GM18870 (cell line): ENCODE measurements at regions not wholly inside any gene's neighbourhood (a gene's known extent, or its start where the extent isn't known, plus 50 kb on each side); places are given as distances from the start of the nearest gene placed in this dataset.
"Not testable (repeated sequence)": the region's sequence is repeated elsewhere in the genome, so short reads cannot be mapped to it uniquely, and the experiment has no call there.

Experiments used
- ATAC-seq: cut with Tn5 transposase; IDR thresholded peaks from one replicate; pipeline ENCODE4 v1.9.1; 2021; ENCODE audit warnings: moderate library complexity; ENCODE audit not compliant: unreplicated experiment

DNA sequence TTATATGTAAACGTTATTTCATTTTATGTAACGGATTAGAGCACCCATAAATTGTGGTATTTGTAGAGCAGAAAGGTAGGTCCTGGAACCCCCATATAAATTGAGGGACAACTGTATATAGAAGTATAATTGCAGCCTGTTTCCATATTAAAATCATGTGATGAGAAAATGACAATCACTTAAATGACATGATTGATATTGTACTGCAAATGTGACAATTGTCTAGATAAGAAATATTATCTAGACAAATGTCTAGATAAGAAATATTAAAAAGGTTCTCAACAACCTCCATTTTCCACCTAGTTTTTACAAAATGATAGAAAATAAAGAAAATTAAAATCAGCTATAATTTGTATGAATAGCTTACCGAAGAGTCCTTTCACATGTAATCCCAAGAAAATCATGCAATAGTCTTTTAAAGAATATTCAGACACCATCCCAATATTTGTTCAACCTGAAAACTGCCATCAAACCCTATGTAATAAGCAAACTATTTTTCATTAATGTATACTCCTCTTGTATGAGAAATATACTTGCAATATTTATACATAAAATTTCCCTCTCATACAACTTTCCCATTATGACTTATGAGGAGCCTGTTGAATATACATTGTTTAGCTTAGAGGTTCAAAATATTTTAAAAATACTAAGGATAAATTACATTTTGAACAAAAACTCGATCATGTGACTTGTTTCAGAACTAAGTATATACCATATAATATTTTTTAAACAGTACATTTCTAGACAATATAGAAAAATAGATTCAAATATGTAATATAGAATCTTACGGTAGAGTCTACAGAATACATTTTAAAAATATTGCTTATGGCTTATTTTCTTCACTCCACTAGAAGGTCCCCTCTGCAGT is 153.2 kb downstream of the CRPPA start:
- no peak for ATAC-seq

DNA sequence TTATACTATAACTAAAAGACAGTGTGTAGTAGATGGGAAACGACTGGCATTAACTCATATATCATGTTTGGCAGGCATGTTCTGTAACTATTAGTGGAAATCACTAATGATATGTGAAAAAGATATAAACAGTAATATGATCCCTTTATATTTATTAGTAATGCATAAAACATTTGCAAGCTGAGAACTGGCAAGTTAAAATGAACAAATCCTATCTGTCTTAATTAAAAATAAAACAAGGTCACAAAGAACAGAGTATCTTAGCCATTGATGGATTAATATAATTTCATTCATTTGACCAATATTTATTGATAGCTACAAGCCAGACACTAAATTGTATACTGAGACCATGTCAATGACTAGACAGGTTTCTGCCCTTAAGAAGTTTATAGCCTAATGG is 154.5 kb downstream of the CRPPA start:
- ATAC-seq = no peak

DNA sequence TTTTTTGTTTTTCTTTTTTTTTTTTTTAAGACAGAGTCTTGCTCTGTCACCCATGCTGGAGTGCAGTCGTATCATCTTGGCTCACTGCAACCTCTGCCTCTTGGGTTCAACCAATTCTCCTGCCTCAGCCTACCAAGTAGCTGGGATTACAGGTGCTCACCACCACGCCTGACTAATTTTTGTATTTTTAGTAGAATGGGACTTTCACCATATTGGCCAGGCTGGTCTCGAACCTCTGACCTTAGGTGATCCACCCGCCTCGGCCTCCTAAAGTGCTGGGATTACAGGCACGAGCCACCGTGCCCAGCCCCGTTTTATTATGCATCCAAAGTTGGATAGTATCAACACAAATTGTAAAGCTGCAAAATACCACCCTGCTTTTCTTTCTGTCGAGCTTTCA is 154.9 kb downstream of the CRPPA start:
- not testable (repeated sequence) for ATAC-seq

DNA sequence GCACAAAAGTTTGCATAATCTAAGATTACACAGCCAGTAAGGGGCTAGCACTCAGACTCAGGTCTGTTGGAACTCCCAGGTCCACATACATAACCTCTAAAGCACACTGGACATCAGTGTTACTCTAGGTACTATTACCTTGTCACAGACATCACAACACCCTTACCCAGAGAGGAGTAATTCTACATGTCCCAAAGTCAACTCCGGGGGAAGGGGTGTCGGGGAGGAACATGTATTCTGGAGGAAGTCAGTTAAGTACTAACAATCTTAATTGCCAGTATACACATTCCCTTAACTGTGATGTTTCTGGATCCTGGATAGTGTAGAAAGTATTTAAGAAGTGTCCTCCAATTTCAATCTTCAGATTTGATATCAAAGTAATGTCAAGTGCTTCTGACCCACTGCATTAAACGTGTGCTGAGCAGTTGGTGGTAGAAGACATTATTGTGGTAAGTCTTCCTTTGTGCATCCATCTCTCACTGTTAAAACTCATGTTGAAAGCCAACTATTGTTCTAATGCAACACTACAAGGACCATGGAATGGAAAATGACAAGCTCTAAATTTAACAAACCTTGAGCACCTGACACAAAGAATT is 155.4 kb downstream of the CRPPA start:
- ATAC-seq = no peak

DNA sequence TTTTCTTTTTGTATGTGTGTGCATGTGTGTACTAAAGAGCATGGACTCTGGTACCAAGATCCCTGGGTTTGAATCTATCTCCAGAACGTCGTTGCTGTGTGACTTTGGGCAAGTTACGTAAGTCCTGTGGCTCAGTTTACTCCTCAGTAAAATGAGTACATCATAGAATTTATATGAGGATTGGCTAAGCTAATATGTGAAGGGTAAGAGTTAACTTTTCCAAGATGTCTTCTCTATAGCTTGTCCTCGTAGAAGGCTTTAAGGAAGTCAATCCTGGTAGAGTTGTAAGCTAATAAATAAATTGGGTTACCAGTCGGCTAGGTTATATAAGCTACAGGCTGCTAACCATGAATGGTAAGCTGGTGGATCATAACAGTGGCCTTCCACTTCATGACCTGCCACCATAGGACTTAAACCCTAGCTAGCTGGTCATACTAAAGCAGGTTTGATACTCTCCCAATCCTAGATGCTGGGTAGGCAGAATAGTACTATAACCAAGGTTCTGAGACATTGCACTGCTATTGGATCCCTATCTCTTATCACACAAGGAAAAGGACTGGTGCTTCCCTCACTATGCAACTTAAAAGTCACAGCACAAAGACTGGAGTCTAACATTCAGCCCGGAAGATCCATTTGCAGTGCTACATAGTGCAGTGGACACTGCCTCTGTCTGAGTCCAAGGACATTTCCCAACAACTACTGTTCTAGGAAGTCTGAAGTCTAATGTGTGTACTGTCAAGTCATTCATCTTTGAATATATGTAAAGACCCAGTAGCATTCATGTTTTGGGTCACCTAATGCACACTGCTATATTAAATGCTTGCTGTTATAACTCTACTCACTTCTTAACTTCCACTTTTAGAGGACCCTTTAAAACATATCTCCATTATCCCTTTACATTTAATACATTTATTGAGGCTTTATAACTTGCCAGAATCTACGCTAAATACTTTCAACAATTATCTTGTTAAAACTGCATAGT is 156.2 kb downstream of the CRPPA start:
- ATAC-seq = no peak

DNA sequence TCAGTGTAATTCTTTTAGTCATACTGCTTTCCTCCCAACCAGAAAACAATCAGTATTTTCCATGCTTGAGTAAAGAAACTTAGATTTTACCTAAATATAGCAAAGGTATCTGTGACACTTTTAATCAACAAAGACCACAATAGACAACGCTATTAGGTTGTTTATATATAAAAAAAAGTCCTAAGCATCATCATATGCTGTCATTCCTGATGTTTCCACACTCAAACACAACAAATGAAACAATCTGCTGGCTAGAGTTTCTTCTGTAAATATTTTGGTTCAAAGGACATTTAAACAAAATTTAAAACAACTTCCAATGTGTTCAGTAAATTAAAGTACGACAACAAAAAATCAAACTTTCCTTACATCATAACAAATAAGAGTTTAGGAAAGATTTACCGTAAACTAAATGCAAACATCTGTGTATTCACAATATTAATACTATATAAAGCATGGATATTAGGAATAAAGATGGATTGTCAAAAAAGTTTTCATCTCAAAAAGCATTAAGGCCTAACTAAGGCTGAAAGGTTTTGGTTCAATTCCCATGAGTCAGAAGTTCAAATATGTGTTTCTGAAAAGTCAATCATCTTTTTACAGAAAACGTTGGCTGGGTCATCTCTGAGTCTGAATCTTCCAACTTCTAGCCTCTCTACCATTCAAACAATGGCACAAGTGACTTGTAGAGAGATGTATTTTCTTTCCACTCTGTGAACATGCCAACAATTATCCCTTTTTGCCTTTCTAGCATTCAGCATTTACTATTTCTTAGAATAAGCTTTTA is 157.1 kb downstream of the CRPPA start:
- ATAC-seq = no peak

DNA sequence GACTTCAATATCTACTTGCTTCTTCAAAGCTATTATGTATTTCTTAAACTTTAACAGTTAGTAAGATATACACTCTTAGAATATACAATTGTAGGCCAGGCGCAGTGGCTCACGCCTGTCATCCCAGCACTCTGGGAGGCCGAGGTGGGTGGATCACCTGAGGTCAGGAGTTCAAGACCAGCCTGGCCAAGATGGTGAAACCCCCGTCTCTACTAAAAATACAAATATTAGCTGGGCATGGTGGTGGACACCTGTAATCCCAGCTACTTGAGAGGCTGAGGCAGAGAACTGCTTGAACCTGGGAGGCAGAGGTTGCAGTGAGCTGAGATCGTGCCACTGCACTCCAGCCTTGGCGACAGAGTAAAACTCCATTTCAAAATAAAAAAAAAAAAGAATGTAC is 158.0 kb downstream of the CRPPA start:
- not testable (repeated sequence) for ATAC-seq

DNA sequence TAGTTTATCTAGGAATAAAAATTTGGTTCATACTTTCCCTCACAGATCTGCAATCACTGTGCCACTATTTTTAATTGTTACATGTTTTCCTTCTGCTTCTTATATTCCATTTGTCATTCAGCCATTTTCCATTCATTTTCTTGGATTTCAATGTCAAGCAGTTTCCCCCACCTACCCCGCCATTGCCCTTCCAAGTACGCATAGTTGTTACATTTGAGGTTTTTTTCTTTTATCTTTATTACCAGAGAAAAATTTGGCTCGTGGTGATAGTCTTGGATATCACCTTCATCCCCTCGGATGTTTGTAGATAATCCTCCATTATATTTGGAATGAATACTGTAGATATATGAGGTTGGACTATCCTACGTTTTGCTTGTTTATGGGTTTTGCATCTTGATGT is 159.7 kb downstream of the CRPPA start:
- ATAC-seq = no peak

DNA sequence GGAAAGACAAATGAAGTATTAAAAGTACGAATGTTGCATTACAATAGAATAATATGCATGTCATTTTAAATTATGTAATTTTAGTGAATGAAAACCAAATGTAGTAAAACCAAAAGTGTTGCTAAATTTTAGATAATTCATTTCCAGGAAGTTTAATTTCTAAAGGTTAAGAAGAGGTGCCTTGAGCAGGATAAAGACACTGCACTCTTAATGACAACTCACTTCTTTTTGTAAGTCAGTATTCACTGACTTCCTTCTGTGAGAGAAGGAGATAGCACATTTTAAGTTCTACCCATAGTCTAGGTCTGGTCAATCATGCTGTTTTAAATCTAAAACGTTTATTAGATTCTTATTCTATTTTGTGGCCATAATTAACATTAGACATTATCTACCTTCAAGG is 160.2 kb downstream of the CRPPA start:
- no peak for ATAC-seq

DNA sequence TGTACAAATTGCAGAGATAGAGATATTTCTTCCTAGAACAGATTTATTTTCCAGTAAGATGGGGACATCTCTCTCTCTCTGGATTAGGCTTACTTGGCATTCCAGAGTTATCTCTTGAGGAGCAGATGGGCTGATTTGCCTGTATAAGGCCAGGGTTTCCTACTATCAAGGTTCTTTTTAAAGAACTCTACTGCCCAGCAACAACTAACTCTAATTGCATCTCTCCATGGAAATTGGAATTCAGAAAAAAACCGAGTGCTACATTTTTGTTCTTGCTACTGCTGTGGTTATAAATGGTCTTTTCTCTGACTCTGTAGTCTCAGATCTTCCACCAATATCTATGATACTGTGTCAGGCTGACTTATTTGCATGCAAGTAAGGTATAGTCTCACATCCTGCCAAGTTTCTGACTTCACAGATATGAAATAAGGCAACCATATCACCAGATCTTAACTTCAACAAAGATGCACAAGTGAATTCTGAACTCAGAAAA is 161.1 kb downstream of the CRPPA start:
- peak; percentile 78 for ATAC-seq

DNA sequence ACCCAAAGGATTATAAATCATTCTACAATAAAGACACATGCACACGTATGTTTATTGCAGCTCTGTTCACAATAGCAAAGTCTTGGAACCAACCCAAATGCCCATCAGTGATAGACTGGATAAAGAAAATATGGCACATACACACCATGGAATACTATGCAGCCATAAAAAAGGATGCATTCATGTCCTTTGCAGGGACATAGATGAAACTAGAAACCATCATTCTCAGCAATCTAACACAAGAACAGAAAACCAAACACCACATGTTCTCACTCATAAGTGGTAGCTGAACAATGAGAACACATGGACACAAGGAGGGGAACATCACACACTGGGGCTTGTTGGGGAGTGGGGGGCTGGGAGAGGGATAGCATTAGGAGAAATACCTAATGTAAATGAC is 164.9 kb downstream of the CRPPA start:
- ATAC-seq = not testable (repeated sequence)

DNA sequence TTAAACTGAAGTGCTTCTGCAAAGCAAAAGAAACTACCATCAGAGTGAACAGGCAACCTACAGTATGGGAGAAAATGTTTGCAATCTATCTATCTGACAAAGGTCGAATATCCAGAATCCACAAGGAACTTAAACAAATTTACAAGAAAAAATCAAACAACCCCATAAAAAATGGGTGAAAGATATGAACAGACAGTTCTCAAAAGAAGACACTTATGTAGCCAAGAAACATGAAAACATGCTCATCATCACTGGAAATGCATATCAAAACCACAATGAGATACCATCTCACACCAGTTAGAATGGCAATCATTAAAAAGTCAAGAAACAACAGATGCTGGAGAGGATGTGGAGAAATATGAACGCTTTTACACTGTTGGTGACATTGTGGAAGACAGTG is 165.4 kb downstream of the CRPPA start:
- not testable (repeated sequence) for ATAC-seq

DNA sequence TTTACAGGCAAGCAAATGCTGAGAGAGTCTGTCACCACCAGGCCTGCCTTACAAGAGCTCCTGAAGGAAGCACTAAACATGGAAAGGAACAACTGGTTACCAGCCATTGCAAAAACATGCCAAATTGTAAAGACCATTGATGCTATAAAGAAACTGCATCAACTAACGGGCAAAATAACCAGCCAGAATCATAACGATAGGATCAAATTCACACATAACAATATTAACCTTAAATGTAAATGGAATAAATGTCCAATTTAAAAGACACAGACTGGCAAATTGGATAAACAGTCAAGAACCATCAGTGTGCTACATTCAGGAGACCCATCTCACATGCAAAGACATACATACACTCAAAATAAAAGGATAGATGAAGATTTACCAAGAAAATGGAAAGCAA is 170.7 kb downstream of the CRPPA start:
- ATAC-seq = not testable (repeated sequence)

DNA sequence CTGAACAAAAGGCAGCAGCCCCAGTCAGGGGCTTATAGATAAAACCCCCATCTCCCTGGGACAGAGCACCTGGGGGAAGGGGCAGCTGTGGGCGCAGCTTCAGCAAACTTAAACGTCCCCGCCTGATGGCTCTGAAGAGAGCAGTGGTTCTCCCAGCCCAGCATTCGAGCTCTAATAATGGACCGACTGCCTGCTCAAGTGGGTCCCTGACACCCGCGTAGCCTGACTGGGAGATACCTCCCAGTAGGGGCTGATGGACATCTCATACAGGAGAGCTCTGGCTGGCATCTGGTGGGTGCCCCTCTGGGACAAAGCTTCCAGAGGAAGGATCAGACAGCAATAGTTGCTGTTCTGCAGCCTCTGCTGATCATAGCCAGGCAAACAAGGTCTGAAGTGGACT is 172.1 kb downstream of the CRPPA start:
- not testable (repeated sequence) for ATAC-seq

DNA sequence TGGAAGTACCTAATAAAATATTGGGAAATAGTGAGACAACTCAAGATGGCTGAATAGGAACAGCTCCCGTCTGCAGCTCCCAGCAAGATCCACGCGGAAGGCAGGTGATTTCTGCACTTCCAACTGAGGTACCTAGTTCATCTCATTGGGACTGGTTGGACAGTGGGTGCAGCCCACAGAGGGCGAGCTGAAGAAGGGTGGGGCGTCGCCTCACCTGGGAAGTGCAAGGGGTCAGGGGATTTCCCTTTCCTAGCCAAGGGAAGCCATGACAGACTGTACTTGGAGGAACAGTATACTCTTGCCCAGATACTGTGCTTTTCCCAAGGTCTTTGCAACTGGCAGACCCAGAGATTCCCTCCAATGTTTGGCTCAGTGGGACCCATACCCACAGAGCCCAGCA is 172.8 kb downstream of the CRPPA start:
- not testable (repeated sequence) for ATAC-seq

DNA sequence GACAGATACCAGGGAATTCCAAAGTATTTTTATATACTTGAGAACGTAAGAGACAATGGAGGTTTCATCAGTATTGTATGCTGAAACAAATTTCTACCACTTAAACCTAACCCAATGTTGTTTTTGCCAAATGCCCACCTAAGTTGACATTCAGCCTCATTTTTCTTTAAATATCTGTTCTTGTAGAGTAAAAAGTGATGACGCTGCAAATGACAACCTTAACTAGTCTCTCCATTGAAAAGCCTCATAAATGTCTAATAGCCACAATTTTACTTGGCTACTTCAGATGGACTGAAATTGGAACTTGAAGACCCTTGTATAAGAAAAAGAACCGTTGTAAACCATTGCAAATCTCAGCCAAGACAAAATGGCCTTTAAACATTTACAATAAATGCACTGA is 176.9 kb downstream of the CRPPA start:
- ATAC-seq = no peak

DNA sequence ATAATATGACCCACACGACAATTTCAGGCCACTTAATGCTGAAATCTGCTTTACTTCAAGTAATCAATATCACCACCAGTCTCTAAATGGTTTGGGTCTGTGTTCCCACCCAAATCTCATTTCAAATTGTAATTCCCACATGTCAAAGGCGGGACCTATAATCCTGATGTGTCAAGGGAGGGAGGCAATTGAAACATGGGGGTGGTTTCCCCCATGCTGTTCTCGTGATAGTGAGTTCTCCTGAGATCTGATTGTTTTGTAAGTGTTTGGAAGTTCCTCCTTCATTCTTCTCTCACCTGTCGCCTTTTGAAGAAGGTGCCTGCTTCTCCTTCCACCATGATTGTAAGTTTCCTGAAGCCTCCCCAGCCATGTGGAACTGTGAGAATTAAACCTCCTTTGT is 178.4 kb downstream of the CRPPA start:
- no peak for ATAC-seq

DNA sequence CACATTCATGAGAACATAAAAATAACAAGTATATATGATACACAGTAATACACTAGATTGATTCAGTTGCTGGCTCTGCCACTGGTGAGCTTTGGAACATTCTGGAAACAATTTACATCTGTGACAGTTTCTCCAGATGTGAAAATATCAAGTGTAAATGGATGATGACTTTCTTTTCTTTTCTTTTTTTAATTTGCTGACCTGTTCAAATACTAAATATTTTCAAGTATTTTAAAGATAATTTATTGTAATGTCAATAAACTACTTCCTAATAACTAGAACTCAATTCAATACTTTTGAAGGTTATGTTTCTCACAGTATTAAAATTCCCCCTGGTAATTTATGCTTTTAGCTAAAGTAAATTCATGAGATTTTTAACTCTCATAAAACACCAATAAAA is 180.3 kb downstream of the CRPPA start:
- ATAC-seq = no peak

DNA sequence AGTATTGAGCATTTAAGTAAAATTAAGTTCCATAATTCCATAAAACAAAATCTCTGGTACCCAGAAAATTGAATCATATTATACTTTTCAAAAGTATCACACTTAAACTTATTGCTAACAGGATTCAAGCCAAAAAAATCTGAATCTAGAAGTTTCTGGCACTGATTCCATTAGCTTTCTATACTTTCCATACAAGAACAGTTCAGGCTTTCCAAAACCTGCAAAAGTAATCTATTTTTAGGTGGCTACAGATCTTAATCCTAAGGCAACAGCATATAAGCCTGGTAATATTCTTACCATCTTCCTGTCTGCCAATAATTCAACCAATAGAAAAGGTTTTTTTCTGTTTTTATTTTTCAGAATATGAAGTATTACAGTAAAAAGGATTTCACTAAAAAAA is 185.0 kb downstream of the CRPPA start:
- no peak for ATAC-seq
